B cell (primary cell): ENCODE measurements at regions not wholly inside any gene's neighbourhood (a gene's known extent, or its start where the extent isn't known, plus 50 kb on each side); places are given as distances from the start of the nearest gene placed in this dataset.

Source experiments
- ATAC-seq: fragments of 200-7000 bp; cut with Tn5 transposase; one replicate; pipeline ENCODE4 v1.10.0; 2021; ENCODE audit warnings: low read depth, mild to moderate bottlenecking, moderate number of reproducible peaks, moderate library complexity
- CTCF ChIA-PET: fragments of 350-600 bp; sonication (Branson Sonifier 250); formaldehyde crosslinking; loops from one replicate; lab custom pipeline; 2021; ENCODE audit warnings: antibody characterized with exemption, inconsistent platforms; lab: Charles Lee
- POLR2A ChIA-PET: fragments of 350-600 bp; sonication (Branson Sonifier 250); formaldehyde crosslinking; loops from one replicate; lab custom pipeline; 2021; ENCODE audit warnings: antibody characterized with exemption; lab: Charles Lee
- DNase-seq: peaks from one replicate; pipeline ENCODE4 v3.0.0; 2013
- H2AFZ ChIP-seq: 2 replicates; pipeline ENCODE4 v1.6.1; 2012; ENCODE audit warnings: mild to moderate bottlenecking, low read depth, low read length; ENCODE audit not compliant: insufficient read depth, poor library complexity, severe bottlenecking
- H3K27ac ChIP-seq, 2 donors: 1 replicate in 1 of 2; 2 replicates in 1 of 2; pipeline ENCODE4 v1.5.1; 2012 to 2013; ENCODE audit warnings: low read length in 2 of 2, mild to moderate bottlenecking in 2 of 2, moderate library complexity in 1 of 2
- H3K27me3 ChIP-seq, 4 experiments: fragments of 200-600 bp in 1 of 4; sonication (generic) in 1 of 4; replicated peaks in 1 of 4; 1 replicate in 2 of 4; 2 replicates in 2 of 4; pipeline versions ENCODE4 v1.6.1 to v1.7.0; 2013 to 2016; ENCODE audit warnings: low read length in 3 of 4, mild to moderate bottlenecking in 2 of 4, mixed read lengths in 1 of 4, moderate library complexity in 1 of 4; ENCODE audit not compliant: insufficient read depth in 4 of 4, control insufficient read depth in 3 of 4; ENCODE audit errors: control extremely low read depth in 1 of 4
- H3K36me3 ChIP-seq, 2 experiments: replicated peaks in 1 of 2; 1 replicate in 1 of 2; 2 replicates in 1 of 2; pipeline versions ENCODE4 v1.6.1 to v1.7.1; 2013; ENCODE audit warnings: low read length in 1 of 2; ENCODE audit not compliant: insufficient read depth in 2 of 2, control insufficient read depth in 1 of 2; ENCODE audit errors: control extremely low read depth in 1 of 2, extremely low read depth in 1 of 2
- H3K4me1 ChIP-seq, 2 donors: fragments of 200-600 bp in 1 of 2; sonication (generic) in 1 of 2; 1 replicate in 1 of 2; 2 replicates in 1 of 2; pipeline versions ENCODE4 v1.5.1 to v1.6.1; 2013 to 2017; ENCODE audit warnings: low read length in 2 of 2; ENCODE audit not compliant: control insufficient read depth in 2 of 2, insufficient read depth in 2 of 2
- H3K4me2 ChIP-seq: replicated peaks from 2 replicates; pipeline ENCODE3; 2012; ENCODE audit warnings: mild to moderate bottlenecking, low read depth, low read length; ENCODE audit not compliant: poor library complexity, severe bottlenecking
- H3K4me3 ChIP-seq, 5 experiments: fragments of 200-600 bp in 1 of 5; sonication (generic) in 1 of 5; 1 replicate in 3 of 5; 2 replicates in 2 of 5; pipeline versions ENCODE4 v1.5.1 to v1.7.0; 2011 to 2016; ENCODE audit warnings: low read length in 4 of 5, mild to moderate bottlenecking in 4 of 5, low read depth in 2 of 5, control low read depth in 1 of 5, moderate library complexity in 1 of 5; ENCODE audit not compliant: insufficient read depth in 1 of 5; ENCODE audit errors: control extremely low read depth in 1 of 5, extremely low read depth in 1 of 5
- H3K79me2 ChIP-seq: fragments of 200-600 bp; sonication (generic); one replicate; pipeline ENCODE4 v1.6.0; 2016; ENCODE audit warnings: low read length; ENCODE audit not compliant: control insufficient read depth, insufficient read depth
- H3K9ac ChIP-seq: fragments of 200-600 bp; sonication (generic); 2 replicates; pipeline ENCODE4 v1.6.1; 2017; ENCODE audit warnings: mild to moderate bottlenecking, low read length, moderate library complexity
- H3K9me3 ChIP-seq, 3 donors: one replicate each; pipeline versions ENCODE4 v1.6.1 to v1.7.1; 2013; ENCODE audit warnings: low read length in 2 of 3; ENCODE audit not compliant: control insufficient read depth in 2 of 3, insufficient read depth in 1 of 3; ENCODE audit errors: control extremely low read depth in 1 of 3
- H4K20me1 ChIP-seq: 2 replicates; pipeline ENCODE4 v1.6.0; 2012; ENCODE audit warnings: mild to moderate bottlenecking, low read length; ENCODE audit not compliant: insufficient read depth, control insufficient read depth, poor library complexity, severe bottlenecking
- H3K27ac Mint-ChIP-seq: one replicate; pipeline ENCODE4 v1.8.0; 2021; ENCODE audit warnings: mixed read lengths
- H3K27me3 Mint-ChIP-seq: one replicate; pipeline ENCODE4 v1.8.0; 2021; ENCODE audit warnings: mixed read lengths
- H3K4me1 Mint-ChIP-seq: one replicate; pipeline ENCODE4 v1.8.0; 2021; ENCODE audit warnings: mixed read lengths
- H3K4me3 Mint-ChIP-seq: one replicate; pipeline ENCODE4 v1.8.0; 2021; ENCODE audit warnings: mixed read lengths
- H3K9me3 Mint-ChIP-seq: one replicate; pipeline ENCODE4 v1.8.0; 2022; ENCODE audit warnings: mixed read lengths; ENCODE audit not compliant: insufficient read depth
- EZH2 ChIP-seq: IDR thresholded peaks from 2 replicates; pipeline ENCODE4 v1.6.1; 2012; ENCODE audit warnings: borderline replicate concordance, low read depth, mild to moderate bottlenecking, moderate library complexity, low read length; ENCODE audit not compliant: insufficient read depth, poor library complexity, severe bottlenecking
- WGBS: methylation state at CpG from one replicate; pipeline ENCODE4 v1.1.5; 2013; ENCODE audit warnings: missing lambda C conversion rate; ENCODE audit not compliant: insufficient coverage; 5-methylcytosine and 5-hydroxymethylcytosine counted together
- intact Hi-C: fragments of 100-400 bp; cut with micrococcal nuclease; formaldehyde crosslinking; loops from one replicate; pipeline ENCODE4 v1.10.0; 2022
- TF ChIP-seq, protein P1 (sequence below): fragments of 200-600 bp; IDR thresholded peaks from one replicate; pipeline ENCODE4 v1.8.0; 2022; ENCODE audit warnings: antibody characterized with exemption, mild to moderate bottlenecking

DNA sequence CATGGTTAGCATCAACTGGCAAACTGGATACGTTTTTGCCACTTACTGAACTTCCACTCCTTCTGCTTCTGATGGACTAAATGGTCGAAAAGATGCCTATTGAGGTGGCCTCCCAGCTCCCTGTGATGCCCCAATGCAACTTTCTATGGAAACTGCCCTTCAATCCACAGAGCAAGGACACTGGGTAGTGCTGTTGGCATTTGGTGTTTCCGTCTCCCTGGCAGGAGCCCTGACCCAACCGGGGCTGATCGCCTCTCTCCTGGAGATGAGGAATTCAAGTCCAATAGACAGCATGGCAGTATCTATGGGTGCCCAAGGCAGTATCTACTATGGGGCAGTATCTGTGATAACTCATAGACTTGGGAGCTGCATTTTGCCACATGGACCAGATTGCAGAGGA lies 116.3 kb upstream of the IRX3 start:
- 98% methylated on average over 5 of the region's 5 CpGs for WGBS
- H3K27ac ChIP-seq, result no peak overlapping the region
- CTCF ChIA-PET, result no interaction called here
- Mint-ChIP-seq H3K27ac (no peak overlapping the region), H3K4me1 (no peaks in the 10 kb centered on the region), H3K9me3 (no peaks in the 10 kb centered on the region), H3K4me3 (no peak overlapping the region), H3K27me3 (peaks cover 7% of the 10 kb centered on the region)
- H3K9ac ChIP-seq, result no peak overlapping the region
- no peak for DNase-seq
- no peak for ATAC-seq
- no peaks in the 10 kb centered on the region for H3K4me1 ChIP-seq
- H3K79me2 ChIP-seq, result no peaks in the 10 kb centered on the region
- no peak overlapping the region for H3K4me2 ChIP-seq
- intact Hi-C loops, result no loop called here
- H3K9me3 ChIP-seq, result peaks cover 0 to 9% (median 0%) of the 10 kb centered on the region in 3 donors
- H3K4me3 ChIP-seq, result no peak overlapping the region
- no peaks in the 10 kb centered on the region for H3K36me3 ChIP-seq
- no peak overlapping the region for H2AFZ ChIP-seq
- no peaks in the 10 kb centered on the region for H4K20me1 ChIP-seq
- POLR2A ChIA-PET, result no interaction called here
- TF ChIP-seq EZH2, result no peak
- TF ChIP-seq, protein P1, sequence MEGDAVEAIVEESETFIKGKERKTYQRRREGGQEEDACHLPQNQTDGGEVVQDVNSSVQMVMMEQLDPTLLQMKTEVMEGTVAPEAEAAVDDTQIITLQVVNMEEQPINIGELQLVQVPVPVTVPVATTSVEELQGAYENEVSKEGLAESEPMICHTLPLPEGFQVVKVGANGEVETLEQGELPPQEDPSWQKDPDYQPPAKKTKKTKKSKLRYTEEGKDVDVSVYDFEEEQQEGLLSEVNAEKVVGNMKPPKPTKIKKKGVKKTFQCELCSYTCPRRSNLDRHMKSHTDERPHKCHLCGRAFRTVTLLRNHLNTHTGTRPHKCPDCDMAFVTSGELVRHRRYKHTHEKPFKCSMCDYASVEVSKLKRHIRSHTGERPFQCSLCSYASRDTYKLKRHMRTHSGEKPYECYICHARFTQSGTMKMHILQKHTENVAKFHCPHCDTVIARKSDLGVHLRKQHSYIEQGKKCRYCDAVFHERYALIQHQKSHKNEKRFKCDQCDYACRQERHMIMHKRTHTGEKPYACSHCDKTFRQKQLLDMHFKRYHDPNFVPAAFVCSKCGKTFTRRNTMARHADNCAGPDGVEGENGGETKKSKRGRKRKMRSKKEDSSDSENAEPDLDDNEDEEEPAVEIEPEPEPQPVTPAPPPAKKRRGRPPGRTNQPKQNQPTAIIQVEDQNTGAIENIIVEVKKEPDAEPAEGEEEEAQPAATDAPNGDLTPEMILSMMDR, result no peak
- H3K27me3 ChIP-seq, result peaks cover 0 to 2% (median 0%) of the 10 kb centered on the region in 4 experiments

DNA sequence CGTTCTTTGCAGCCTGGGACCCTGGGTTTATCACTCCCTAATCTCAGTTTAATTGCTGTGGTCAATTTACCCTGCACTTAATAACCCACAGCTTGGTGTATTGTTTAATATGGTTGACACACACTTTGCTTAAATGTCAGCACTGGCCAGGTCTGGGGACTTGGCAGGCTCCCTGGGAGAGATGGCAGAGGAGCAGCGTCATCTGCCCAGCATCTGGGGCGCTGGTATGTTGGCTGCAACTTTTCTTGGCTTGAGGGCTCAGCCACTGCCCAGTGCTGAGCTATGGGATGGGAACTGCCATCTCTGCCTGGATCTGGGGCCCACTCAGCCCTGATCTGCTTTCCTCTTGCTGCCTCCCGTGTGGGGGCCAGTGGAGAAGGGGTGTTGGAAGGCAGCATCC lies 115.7 kb upstream of the IRX3 start:
- Mint-ChIP-seq H3K27ac (no peak overlapping the region), H3K27me3 (peaks cover 7% of the 10 kb centered on the region), H3K4me3 (no peak overlapping the region), H3K4me1 (no peaks in the 10 kb centered on the region), H3K9me3 (no peaks in the 10 kb centered on the region)
- no peak for ATAC-seq
- ChIA-PET POLR2A (no interaction called here), CTCF (no interaction called here)
- H4K20me1 ChIP-seq, result no peaks in the 10 kb centered on the region
- TF ChIP-seq EZH2, result no peak
- TF ChIP-seq, protein P1, result no peak
- no peak overlapping the region for H2AFZ ChIP-seq
- DNase-seq, result no peak
- H3K36me3 ChIP-seq, result no peaks in the 10 kb centered on the region
- intact Hi-C loops, result no loop called here
- H3K4me1 ChIP-seq, result no peaks in the 10 kb centered on the region
- H3K79me2 ChIP-seq, result no peaks in the 10 kb centered on the region
- no peak overlapping the region for H3K9ac ChIP-seq
- H3K4me3 ChIP-seq, result no peak overlapping the region
- H3K4me2 ChIP-seq, result no peak overlapping the region
- peaks cover 0 to 2% (median 0%) of the 10 kb centered on the region in 4 experiments for H3K27me3 ChIP-seq
- H3K27ac ChIP-seq, result no peak overlapping the region
- 83% methylated on average over 3 of the region's 4 CpGs for WGBS
- H3K9me3 ChIP-seq, result peaks cover 0 to 9% (median 0%) of the 10 kb centered on the region in 3 donors
